GM18505 (cell line): ENCODE measurements at regions not wholly inside any gene's neighbourhood (a gene's known extent, or its start where the extent isn't known, plus 50 kb on each side); places are given as distances from the start of the nearest gene placed in this dataset.
"Not testable (repeated sequence)": the region's sequence is repeated elsewhere in the genome, so short reads cannot be mapped to it uniquely, and the experiment has no call there.

Experiments
- ATAC-seq: cut with Tn5 transposase; IDR thresholded peaks from one replicate; pipeline ENCODE4 v1.9.1; 2021; ENCODE audit not compliant: unreplicated experiment
- POLR2A ChIP-seq: IDR thresholded peaks from 4 replicates; pipeline ENCODE4 v1.6.1; 2011; ENCODE audit warnings: borderline replicate concordance; ENCODE audit not compliant: insufficient read depth, insufficient read length; ENCODE audit errors: extremely low read depth

DNA sequence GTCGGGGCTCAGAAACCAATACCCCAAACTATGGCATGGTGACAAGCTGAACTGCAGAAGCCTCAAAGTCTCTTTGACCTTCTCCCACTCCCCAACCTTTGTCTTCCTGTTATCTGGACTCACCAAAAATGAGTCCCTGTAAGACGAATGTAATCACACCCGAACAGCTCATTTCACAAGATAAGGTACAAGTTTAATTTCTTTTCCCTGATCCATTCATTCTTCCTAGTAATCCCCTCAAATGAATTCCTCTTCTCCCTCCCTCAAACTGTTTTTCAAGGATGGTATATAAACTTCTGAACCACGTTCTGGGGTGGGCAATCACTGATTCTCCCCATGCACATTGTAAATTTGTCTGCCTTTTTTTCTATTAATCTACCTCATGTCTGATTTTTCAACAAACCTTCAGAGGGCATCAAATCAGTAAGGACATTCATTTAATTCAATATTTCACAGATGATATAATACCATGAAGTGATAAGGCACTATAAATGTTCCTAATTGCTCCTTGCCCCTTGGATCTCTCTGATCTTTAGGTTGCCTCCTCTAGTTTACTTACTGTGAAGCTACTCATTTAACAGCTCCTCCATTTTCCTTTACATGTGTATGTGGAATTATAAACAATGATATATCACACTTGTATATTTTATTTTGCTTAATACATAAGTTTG, 77.2 kb downstream of the OR2B2 start:
- no peak for TF ChIP-seq POLR2A
- ATAC-seq, result no peak

DNA sequence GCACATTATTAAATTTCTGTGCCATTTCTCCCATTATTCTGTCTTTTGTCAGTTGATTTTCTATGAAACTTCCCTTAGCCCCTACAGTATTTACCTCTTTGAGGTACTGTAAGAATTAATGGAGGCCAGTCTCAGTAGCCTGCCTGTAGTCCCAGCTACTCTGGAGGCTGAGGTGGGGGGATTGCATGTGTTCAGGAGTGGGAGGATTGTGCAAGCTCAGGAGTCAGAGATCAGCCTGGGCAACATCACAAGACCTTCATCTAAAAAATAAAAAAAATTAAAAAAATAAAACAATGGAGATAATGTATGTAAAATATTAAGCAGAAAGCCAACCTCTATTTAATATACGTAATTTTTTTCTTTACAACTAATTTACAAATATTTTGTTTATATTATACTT, 77.8 kb downstream of the OR2B2 start:
- ATAC-seq, result no peak
- TF ChIP-seq POLR2A, result no peak

DNA sequence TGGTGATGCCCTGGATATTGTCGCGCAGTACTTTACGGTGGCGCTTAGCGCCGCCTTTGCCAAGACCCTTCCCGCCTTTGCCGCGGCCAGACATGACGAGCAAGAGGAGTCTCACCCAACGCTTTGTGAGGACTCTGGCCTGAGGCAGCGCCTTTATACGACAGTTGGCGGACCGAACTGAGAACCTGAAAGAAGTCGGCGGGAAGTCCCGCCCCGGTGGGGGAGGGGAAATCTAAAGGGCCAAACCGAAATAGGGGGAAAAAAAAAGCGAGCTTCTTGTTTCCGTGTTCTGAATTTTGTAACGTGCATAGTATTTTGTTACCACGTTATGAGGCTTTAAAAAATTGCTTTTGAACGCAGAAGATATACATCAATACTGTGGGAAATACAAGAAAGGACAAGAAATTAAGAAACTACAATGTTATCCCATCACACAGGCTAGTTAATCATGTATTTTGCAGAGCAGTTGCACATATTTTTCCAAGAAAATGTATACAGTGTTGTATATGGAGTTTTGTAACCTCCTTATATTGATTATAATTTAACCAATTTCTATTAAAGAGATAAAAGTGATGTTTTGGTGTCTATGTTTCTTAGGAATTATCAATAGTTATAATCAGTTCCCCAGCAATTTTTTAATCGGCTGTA, 80.6 kb downstream of the OR2B2 start:
- peak; percentile 56 for TF ChIP-seq POLR2A
- ATAC-seq, result peak; percentile 72

GRCh38 chr6:27830600-27831433, 81.4 kb downstream of the OR2B2 start:
- peak; percentile 93 for TF ChIP-seq POLR2A
- ATAC-seq, result peak; percentile 54

DNA sequence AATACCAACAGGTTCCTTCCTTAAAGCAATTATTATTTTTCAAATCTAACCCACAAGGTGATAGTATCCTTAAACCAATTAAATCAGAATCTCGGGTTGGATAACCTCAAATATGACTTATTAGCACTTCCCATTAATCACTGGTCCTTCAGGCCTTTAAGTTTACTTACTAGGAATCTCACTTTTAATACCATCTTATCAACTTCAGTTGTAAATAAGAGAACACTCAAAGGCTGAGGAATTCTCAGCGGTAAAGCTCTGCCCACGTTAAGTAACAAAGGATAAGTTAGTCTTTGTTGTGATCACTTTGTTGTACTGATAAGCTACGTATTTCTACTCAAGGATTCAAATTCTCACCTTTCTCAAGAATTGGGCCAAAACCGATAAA, 82.0 kb downstream of the OR2B2 start:
- no peak for ATAC-seq
- no peak for TF ChIP-seq POLR2A

- ATAC-seq, result no peak
- TF ChIP-seq POLR2A, result no peak
Measured at GRCh38 chr6:27829453-27830211, 82.6 kb downstream of the OR2B2 start.

- not testable (repeated sequence) for ATAC-seq
Measured at GRCh38 chr6:27827477-27827876, 84.7 kb downstream of the OR2B2 start.

GRCh38 chr6:27826612-27826985, 85.6 kb downstream of the OR2B2 start:
- not testable (repeated sequence) for ATAC-seq

DNA sequence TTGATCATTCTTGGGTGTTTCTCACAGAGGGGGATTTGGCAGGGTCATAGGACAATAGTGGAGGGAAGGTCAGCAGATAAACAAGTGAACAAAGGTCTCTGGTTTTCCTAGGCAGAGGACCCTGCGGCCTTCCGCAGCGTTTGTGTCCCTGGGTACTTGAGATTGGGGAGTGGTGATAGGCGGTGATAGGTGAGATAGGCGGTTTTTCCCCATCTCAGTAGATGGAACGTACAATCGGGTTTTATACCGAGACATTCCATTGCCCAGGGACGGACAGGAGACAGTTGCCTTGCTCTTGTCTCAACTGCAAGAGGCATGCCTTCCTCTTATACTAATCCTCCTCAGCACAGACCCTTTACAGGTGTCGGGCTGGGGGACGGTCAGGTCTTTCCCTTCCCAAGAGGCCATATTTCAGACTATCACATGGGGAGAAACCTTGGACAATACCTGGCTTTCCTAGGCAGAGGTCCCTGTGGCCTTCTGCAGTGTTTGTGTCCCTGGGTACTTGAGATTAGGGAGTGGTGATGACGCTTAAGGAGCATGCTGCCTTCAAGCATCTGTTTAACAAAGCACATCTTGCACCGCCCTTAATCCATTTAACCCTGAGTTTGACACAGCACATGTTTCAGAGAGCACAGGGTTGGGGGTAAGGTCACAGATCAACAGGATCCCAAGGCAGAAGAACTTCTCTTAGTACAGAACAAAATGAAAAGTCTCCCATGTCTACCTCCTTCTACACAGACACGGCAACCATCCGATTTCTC, 86.2 kb downstream of the OR2B2 start:
- not testable (repeated sequence) for ATAC-seq

GRCh38 chr6:27825025-27825793, 87.0 kb downstream of the OR2B2 start:
- TF ChIP-seq POLR2A, result no peak
- no peak for ATAC-seq

DNA sequence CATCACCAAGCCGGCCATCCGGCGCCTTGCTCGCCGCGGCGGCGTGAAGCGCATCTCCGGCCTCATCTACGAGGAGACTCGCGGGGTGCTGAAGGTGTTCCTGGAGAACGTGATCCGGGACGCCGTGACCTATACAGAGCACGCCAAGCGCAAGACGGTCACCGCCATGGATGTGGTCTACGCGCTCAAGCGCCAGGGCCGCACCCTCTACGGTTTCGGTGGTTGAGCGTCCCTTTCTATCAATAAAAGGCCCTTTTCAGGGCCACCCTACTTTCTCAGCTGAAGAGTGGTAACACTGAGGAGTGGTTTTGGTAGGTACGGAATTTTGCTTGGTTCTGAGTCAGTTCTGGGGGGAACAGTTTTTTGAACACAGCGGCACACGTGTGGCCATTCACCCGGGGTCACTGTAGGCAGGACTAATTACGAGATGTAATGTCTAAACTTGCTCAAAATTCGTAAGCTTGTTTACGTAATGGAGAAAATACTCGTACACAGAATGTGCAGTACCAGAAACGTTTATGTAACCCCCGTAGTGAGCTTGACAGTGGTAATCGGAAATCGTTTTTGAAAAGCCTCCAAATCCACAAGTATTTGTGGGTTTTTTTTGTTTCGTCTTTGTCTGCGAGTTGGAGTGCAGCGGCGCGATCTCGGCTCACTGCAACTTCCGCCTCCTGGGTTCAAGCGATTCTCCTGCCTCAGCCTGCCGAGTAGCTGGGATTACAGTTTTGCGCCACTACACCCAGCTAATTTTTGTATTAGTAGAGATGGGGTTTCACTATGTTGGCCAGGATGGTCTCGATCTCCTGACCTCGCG, 87.8 kb downstream of the OR2B2 start:
- peak; percentile 61 for ATAC-seq
- TF ChIP-seq POLR2A, result peak; percentile 82

GRCh38 chr6:27823714-27824210, 88.4 kb downstream of the OR2B2 start:
- ATAC-seq, result peak; percentile 68
